Endothelial cell of umbilical vein (primary cell): ENCODE measurements at regions not wholly inside any gene's neighbourhood (a gene's known extent, or its start where the extent isn't known, plus 50 kb on each side); places are given as distances from the start of the nearest gene placed in this dataset.

Experiments used
- BruUV-seq: library from RNA; stranded (reverse); fragments of 400-500 nt; replicated peaks from 2 replicates; lab custom pipeline; 2021; lab: Mats Ljungman, UMichigan
- CTCF ChIA-PET: fragments of 300-600, 350-600 bp; sonication (Branson Sonifier 250); formaldehyde crosslinking; loops from one replicate; lab custom pipeline; 2021; ENCODE audit warnings: antibody characterized with exemption, inconsistent platforms; lab: Charles Lee
- POLR2A ChIA-PET: fragments of 300-600, 350-600 bp; sonication (Branson Sonifier 250); formaldehyde crosslinking; loops from one replicate; lab custom pipeline; 2021; ENCODE audit warnings: antibody characterized with exemption, inconsistent platforms; lab: Charles Lee
- DNase-seq: peaks from one replicate; pipeline ENCODE4 v3.0.0-alpha.2; 2011; ENCODE audit warnings: low read depth, low spot score
- FAIRE-seq: peaks from 2 replicates; lab custom pipeline; 2011; peaks lifted over from hg19 to GRCh38; lab: Jason Lieb, UNC
- H2AFZ ChIP-seq: 2 replicates; pipeline ENCODE4 v1.6.0; 2012; ENCODE audit warnings: low read depth, low read length, control low read depth, inconsistent platforms
- H3K27ac ChIP-seq: 2 replicates; pipeline ENCODE4 v1.5.1; 2011; ENCODE audit warnings: low read depth, mild to moderate bottlenecking, control low read depth, low read length, moderate library complexity; ENCODE audit not compliant: insufficient read depth
- H3K27me3 ChIP-seq, 2 experiments: 2 replicates each; pipeline versions ENCODE4 v1.6.0 to v1.6.1; 2011; ENCODE audit warnings: low read length in 2 of 2, mixed read lengths in 1 of 2; ENCODE audit not compliant: control insufficient read depth in 2 of 2, insufficient read depth in 2 of 2
- H3K36me3 ChIP-seq, 2 experiments: 2 replicates in 1 of 2; 3 replicates in 1 of 2; pipeline ENCODE4 v1.5.1; 2011; ENCODE audit warnings: low read length in 2 of 2, mild to moderate bottlenecking in 1 of 2, moderate library complexity in 1 of 2; ENCODE audit not compliant: control insufficient read depth in 2 of 2, insufficient read depth in 2 of 2; ENCODE audit errors: extremely low read depth in 1 of 2
- H3K4me1 ChIP-seq: 3 replicates; pipeline ENCODE4 v1.5.1; 2011; ENCODE audit warnings: mild to moderate bottlenecking, low read length; ENCODE audit not compliant: control insufficient read depth, insufficient read depth; ENCODE audit errors: extremely low read depth
- H3K4me2 ChIP-seq: 2 replicates; pipeline ENCODE4 v1.6.1; 2011; ENCODE audit warnings: low read length, control low read depth, mixed read lengths; ENCODE audit not compliant: insufficient read depth
- H3K4me3 ChIP-seq, 3 experiments: fragments of 200-600 bp in 1 of 3; sonication (generic), shearing (Covaris generic) in 1 of 3; replicated peaks in 1 of 3; 2 replicates each; pipeline ENCODE4 v1.5.1; 2011 to 2016; ENCODE audit warnings: control low read depth in 3 of 3, low read length in 3 of 3, mild to moderate bottlenecking in 2 of 3, inconsistent platforms in 1 of 3, low read depth in 1 of 3, moderate library complexity in 1 of 3; ENCODE audit not compliant: insufficient read depth in 1 of 3
- H3K79me2 ChIP-seq: 2 replicates; pipeline ENCODE4 v1.6.0; 2012; ENCODE audit warnings: low read length, inconsistent platforms; ENCODE audit not compliant: control insufficient read depth, insufficient read depth
- H3K9ac ChIP-seq: replicated peaks from 2 replicates; pipeline ENCODE3; 2011; ENCODE audit warnings: low read length, control low read depth; ENCODE audit not compliant: insufficient read depth; ENCODE audit errors: extremely low read depth
- H3K9me1 ChIP-seq: replicated peaks from 3 replicates; pipeline ENCODE4 v1.6.0; 2011; ENCODE audit warnings: mild to moderate bottlenecking, low read length; ENCODE audit not compliant: control insufficient read depth, insufficient read depth; ENCODE audit errors: extremely low read depth
- H3K9me3 ChIP-seq: replicated peaks from 2 replicates; pipeline ENCODE4 v1.5.1; 2012; ENCODE audit warnings: low read length, inconsistent platforms; ENCODE audit not compliant: control insufficient read depth, insufficient read depth
- H4K20me1 ChIP-seq: replicated peaks from 2 replicates; pipeline ENCODE3; 2011; ENCODE audit warnings: mild to moderate bottlenecking, low read length; ENCODE audit not compliant: control insufficient read depth, insufficient read depth; ENCODE audit errors: extremely low read depth
- CTCF ChIP-seq, 2 donors: IDR thresholded peaks; 1 replicate in 1 of 2; 2 replicates in 1 of 2; pipeline ENCODE4 v1.5.1; 2011; ENCODE audit warnings: low read length in 2 of 2, mild to moderate bottlenecking in 2 of 2, moderate library complexity in 2 of 2, control low read depth in 1 of 2, inconsistent platforms in 1 of 2, low read depth in 1 of 2; ENCODE audit not compliant: insufficient read depth in 1 of 2; ENCODE audit errors: extremely low read depth in 1 of 2
- EZH2 ChIP-seq: IDR thresholded peaks from 2 replicates; pipeline ENCODE4 v1.6.1; 2012; ENCODE audit warnings: borderline replicate concordance, low read depth, mild to moderate bottlenecking, moderate library complexity, low read length, inconsistent platforms; ENCODE audit not compliant: severe bottlenecking
- FOS ChIP-seq: IDR thresholded peaks from 2 replicates; pipeline ENCODE4 v1.6.1; 2011; ENCODE audit warnings: mild to moderate bottlenecking, low read length, moderate library complexity, borderline replicate concordance; ENCODE audit not compliant: insufficient read depth
- GATA2 ChIP-seq: IDR thresholded peaks from 2 replicates; pipeline ENCODE4 v1.7.0; 2011; ENCODE audit warnings: low read depth, mild to moderate bottlenecking, moderate library complexity, mixed read lengths, low read length; ENCODE audit not compliant: insufficient read length, insufficient read depth
- JUN ChIP-seq: IDR thresholded peaks from 2 replicates; pipeline ENCODE4 v1.6.1; 2011; ENCODE audit warnings: borderline replicate concordance, low read depth; ENCODE audit not compliant: insufficient read length, insufficient read depth
- MAX ChIP-seq: IDR thresholded peaks from 2 replicates; pipeline ENCODE4 v1.6.1; 2011; ENCODE audit not compliant: insufficient read depth, insufficient read length
- MYC ChIP-seq: IDR thresholded peaks from one replicate; pipeline ENCODE4 v1.6.1; 2011; ENCODE audit warnings: mild to moderate bottlenecking, low read depth, low read length
- POLR2A ChIP-seq: IDR thresholded peaks from 2 replicates; pipeline ENCODE4 v1.6.1; 2012; ENCODE audit warnings: low read depth, mild to moderate bottlenecking, control low read depth, low read length
- POLR2AphosphoS5 ChIP-seq: IDR thresholded peaks from 2 replicates; pipeline ENCODE4 v1.6.1; 2012; ENCODE audit warnings: low read depth, mild to moderate bottlenecking, control low read depth, low read length, moderate library complexity; ENCODE audit not compliant: insufficient read depth
- dilution Hi-C: fragments of 300-500 bp; cut with MboI; formaldehyde crosslinking; loops from one replicate; pipeline ENCODE4 v1.15.0; 2019; ENCODE audit warnings: low sequenced_read_pairs; ENCODE audit not compliant: extremely low pct_ligation_motif_present
- intact Hi-C: fragments of 100-400 bp; cut with micrococcal nuclease; formaldehyde crosslinking; loops from one replicate; pipeline ENCODE4 v1.10.0; 2022

DNA sequence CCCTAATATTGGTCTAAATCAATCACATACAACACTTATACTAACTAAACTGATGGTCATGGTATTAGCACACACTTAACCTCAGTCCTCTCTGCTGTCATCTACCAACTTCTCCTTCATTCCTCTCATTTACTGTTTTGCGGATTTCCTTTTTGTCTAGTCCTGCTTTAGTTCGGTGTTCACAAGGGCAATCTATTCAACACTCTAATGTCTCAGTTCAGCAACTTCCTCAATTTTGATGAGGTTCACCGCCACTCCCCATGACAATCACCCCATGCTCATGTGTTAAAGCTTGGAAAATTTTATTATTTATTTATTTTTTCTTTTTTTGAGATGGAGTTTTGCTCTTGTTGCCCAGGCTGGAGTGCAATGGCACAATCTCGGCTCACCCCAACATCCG lies 301.1 kb downstream of the PTPRC start:
- intact Hi-C loops, result loop anchor here (5.0 to 10.0 kb wide), 4 partner anchors 365 to 917 kb away; partner anchors contain the start of gene NEK7

More for the DNA sequence above, 301.1 kb downstream of the PTPRC start:
- DNase-seq (no peak), FAIRE-seq (no peak)
- H3K36me3 ChIP-seq, result no peaks in the 10 kb centered on the region
- no peaks in the 10 kb centered on the region for H3K9me1 ChIP-seq
- H3K27me3 ChIP-seq, result no peaks in the 10 kb centered on the region
- H3K9me3 ChIP-seq, result no peaks in the 10 kb centered on the region
- H3K4me2 ChIP-seq, result no peak overlapping the region
- no peak overlapping the region for H3K4me3 ChIP-seq
- H4K20me1 ChIP-seq, result no peaks in the 10 kb centered on the region
- no peak overlapping the region for H3K9ac ChIP-seq
- H3K79me2 ChIP-seq, result peaks cover 19% of the 10 kb centered on the region
- ChIA-PET POLR2A (interaction anchor here (0.7 kb wide), 1 partner anchor 170 kb away, joined by 4 read pairs; no protein-coding TSS in a partner anchor), CTCF (no interaction called here)
- no peak overlapping the region for H2AFZ ChIP-seq
- dilution Hi-C loops, result no loop called here
- BruUV-seq, result no TSS peak
- TF ChIP-seq GATA2, result no peak
- no peak for TF ChIP-seq MYC
- TF ChIP-seq JUN, result no peak
- no peak for TF ChIP-seq POLR2A
- no peak for TF ChIP-seq CTCF (IDR thresholded peaks at IDR 0.05; ENCODE audit: extremely low read depth in 1 of 2, insufficient read depth in 1 of 2, low read depth in 1 of 2, low read length in 2 of 2)
- TF ChIP-seq POLR2AphosphoS5, result no peak
- TF ChIP-seq EZH2, result no peak
- no peak for TF ChIP-seq FOS
- no peak for TF ChIP-seq MAX
- H3K4me1 ChIP-seq, result no peaks in the 10 kb centered on the region
- H3K27ac ChIP-seq, result no peak overlapping the region
